ENCODE measurements at regions not wholly inside any gene's neighbourhood (a gene's known extent, or its start where the extent isn't known, plus 50 kb on each side); places are given as distances from the start of the nearest gene placed in this dataset.

- peak; percentile 91 to 99 for DNase-seq (ENCODE audit: low spot score in 2 of 2)
- Histone ChIP-seq H3K4me1 (peaks cover 41% of the 10 kb centered on the region), H3K27me3 (ENCODE audit: low read depth) (no peaks in the 10 kb centered on the region), H3K36me3 (replicated peaks) (no peaks in the 10 kb centered on the region), H3K9me3 (no peaks in the 10 kb centered on the region), H3K4me3 (no peak overlapping the region)
- in situ Hi-C loops (cut with MboI; ENCODE audit: low sequenced_read_pairs): no loop called here
Measured at GRCh38 chr6:167442245-167442644, 117.4 kb downstream of the TTLL2 start.

- no peak overlapping the region for H3K4me3 ChIP-seq
- H3K36me3 ChIP-seq (replicated peaks): no peaks in the 10 kb centered on the region
- no peaks in the 10 kb centered on the region for H3K27me3 ChIP-seq (ENCODE audit: low read depth)
- in situ Hi-C loops (cut with MboI; ENCODE audit: low sequenced_read_pairs): no loop called here
- DNase-seq (ENCODE audit: low spot score in 2 of 2): peak; percentile 17 to 36
- peaks cover 41% of the 10 kb centered on the region for H3K4me1 ChIP-seq
- H3K9me3 ChIP-seq: no peaks in the 10 kb centered on the region
Measured at GRCh38 chr6:167442796-167443680, 118.2 kb downstream of the TTLL2 start.

- Histone ChIP-seq H3K4me3 (no peak overlapping the region), H3K27me3 (ENCODE audit: low read depth) (no peaks in the 10 kb centered on the region), H3K4me1 (peaks cover 37% of the 10 kb centered on the region), H3K9me3 (no peaks in the 10 kb centered on the region), H3K36me3 (replicated peaks) (no peaks in the 10 kb centered on the region)
- in situ Hi-C loops (cut with MboI; ENCODE audit: low sequenced_read_pairs): no loop called here
- no peak for DNase-seq (ENCODE audit: low spot score in 2 of 2)
Measured at GRCh38 chr6:167444602-167445346, 119.9 kb downstream of the TTLL2 start.

- no peak overlapping the region for H3K4me3 ChIP-seq
- in situ Hi-C loops (cut with MboI; ENCODE audit: low sequenced_read_pairs): no loop called here
- no peaks in the 10 kb centered on the region for H3K9me3 ChIP-seq
- H3K4me1 ChIP-seq: peaks cover 30% of the 10 kb centered on the region
- no peaks in the 10 kb centered on the region for H3K27me3 ChIP-seq (ENCODE audit: low read depth)
- DNase-seq (ENCODE audit: low spot score in 2 of 2): no peak
- H3K36me3 ChIP-seq (replicated peaks): no peaks in the 10 kb centered on the region
Measured at GRCh38 chr6:167445568-167445967, 120.7 kb downstream of the TTLL2 start.

GRCh38 chr6:167446046-167446445 is 121.2 kb downstream of the TTLL2 start:
- in situ Hi-C loops (cut with MboI; ENCODE audit: low sequenced_read_pairs): no loop called here
- Histone ChIP-seq H3K36me3 (replicated peaks) (no peaks in the 10 kb centered on the region), H3K9me3 (no peaks in the 10 kb centered on the region), H3K27me3 (ENCODE audit: low read depth) (no peaks in the 10 kb centered on the region), H3K4me1 (peaks cover 26% of the 10 kb centered on the region), H3K4me3 (no peak overlapping the region)
- DNase-seq (ENCODE audit: low spot score in 2 of 2): no peak

GRCh38 chr6:167446971-167447370 is 122.1 kb downstream of the TTLL2 start:
- DNase-seq (ENCODE audit: low spot score in 2 of 2): no peak
- H3K27me3 ChIP-seq (ENCODE audit: low read depth): no peaks in the 10 kb centered on the region
- H3K4me1 ChIP-seq: peaks cover 16% of the 10 kb centered on the region
- in situ Hi-C loops (cut with MboI; ENCODE audit: low sequenced_read_pairs): no loop called here
- H3K36me3 ChIP-seq (replicated peaks): no peaks in the 10 kb centered on the region
- no peaks in the 10 kb centered on the region for H3K9me3 ChIP-seq
- no peak overlapping the region for H3K4me3 ChIP-seq

- no peaks in the 10 kb centered on the region for H3K27me3 ChIP-seq (ENCODE audit: low read depth)
- no peak overlapping the region for H3K4me3 ChIP-seq
- peaks cover 7% of the 10 kb centered on the region for H3K4me1 ChIP-seq
- in situ Hi-C loops (cut with MboI; ENCODE audit: low sequenced_read_pairs): no loop called here
- no peaks in the 10 kb centered on the region for H3K9me3 ChIP-seq
- DNase-seq (ENCODE audit: low spot score in 2 of 2): no peak
- no peaks in the 10 kb centered on the region for H3K36me3 ChIP-seq (replicated peaks)
Measured at GRCh38 chr6:167448378-167448777, 123.5 kb downstream of the TTLL2 start.

GRCh38 chr6:167449094-167449861 is 124.4 kb downstream of the TTLL2 start:
- H3K27me3 ChIP-seq (ENCODE audit: low read depth): no peaks in the 10 kb centered on the region
- no peak for DNase-seq (ENCODE audit: low spot score in 2 of 2)
- no peak overlapping the region for H3K4me3 ChIP-seq
- H3K4me1 ChIP-seq: no peaks in the 10 kb centered on the region; the same call in 1 of the 2 replicates
- H3K36me3 ChIP-seq (replicated peaks): no peaks in the 10 kb centered on the region
- in situ Hi-C loops (cut with MboI; ENCODE audit: low sequenced_read_pairs): no loop called here
- no peaks in the 10 kb centered on the region for H3K9me3 ChIP-seq

- Histone ChIP-seq H3K4me1 (no peaks in the 10 kb centered on the region), H3K9me3 (no peaks in the 10 kb centered on the region), H3K36me3 (replicated peaks) (no peaks in the 10 kb centered on the region), H3K4me3 (no peak overlapping the region), H3K27me3 (ENCODE audit: low read depth) (no peaks in the 10 kb centered on the region)
- no peak for DNase-seq (ENCODE audit: low spot score in 2 of 2)
- in situ Hi-C loops (cut with MboI; ENCODE audit: low sequenced_read_pairs): no loop called here
Measured at GRCh38 chr6:167450626-167451025, 125.7 kb downstream of the TTLL2 start.

GRCh38 chr6:167452338-167453081 is 127.6 kb downstream of the TTLL2 start:
- Histone ChIP-seq H3K4me3 (no peak overlapping the region), H3K4me1 (no peaks in the 10 kb centered on the region), H3K9me3 (no peaks in the 10 kb centered on the region), H3K27me3 (ENCODE audit: low read depth) (no peaks in the 10 kb centered on the region), H3K36me3 (replicated peaks) (no peaks in the 10 kb centered on the region)
- in situ Hi-C loops (cut with MboI; ENCODE audit: low sequenced_read_pairs): no loop called here
- DNase-seq (ENCODE audit: low spot score in 2 of 2): no peak

GRCh38 chr6:167453082-167453446 is 128.2 kb downstream of the TTLL2 start:
- H3K9me3 ChIP-seq: no peaks in the 10 kb centered on the region
- no peaks in the 10 kb centered on the region for H3K36me3 ChIP-seq (replicated peaks)
- H3K4me3 ChIP-seq: no peak overlapping the region
- no peaks in the 10 kb centered on the region for H3K27me3 ChIP-seq (ENCODE audit: low read depth)
- H3K4me1 ChIP-seq: no peaks in the 10 kb centered on the region
- DNase-seq (ENCODE audit: low spot score in 2 of 2): no peak
- in situ Hi-C loops (cut with MboI; ENCODE audit: low sequenced_read_pairs): no loop called here

- H3K4me1 ChIP-seq: no peaks in the 10 kb centered on the region
- H3K27me3 ChIP-seq (ENCODE audit: low read depth): no peaks in the 10 kb centered on the region
- DNase-seq (ENCODE audit: low spot score in 2 of 2): no peak
- no peak overlapping the region for H3K4me3 ChIP-seq
- H3K9me3 ChIP-seq: no peaks in the 10 kb centered on the region
- in situ Hi-C loops (cut with MboI; ENCODE audit: low sequenced_read_pairs): no loop called here
- no peaks in the 10 kb centered on the region for H3K36me3 ChIP-seq (replicated peaks)
Measured at GRCh38 chr6:167454003-167454402, 129.1 kb downstream of the TTLL2 start.

- Histone ChIP-seq H3K27me3 (ENCODE audit: low read depth) (no peaks in the 10 kb centered on the region), H3K9me3 (no peaks in the 10 kb centered on the region), H3K4me1 (no peaks in the 10 kb centered on the region), H3K36me3 (replicated peaks) (no peaks in the 10 kb centered on the region), H3K4me3 (no peak overlapping the region)
- DNase-seq (ENCODE audit: low spot score in 2 of 2): no peak
- in situ Hi-C loops (cut with MboI; ENCODE audit: low sequenced_read_pairs): no loop called here
Measured at GRCh38 chr6:167455371-167455770, 130.5 kb downstream of the TTLL2 start.

All from HAP-1 (cell line).